ENCODE measurements at regions not wholly inside any gene's neighbourhood (a gene's known extent, or its start where the extent isn't known, plus 50 kb on each side); places are given as distances from the start of the nearest gene placed in this dataset.

DNA sequence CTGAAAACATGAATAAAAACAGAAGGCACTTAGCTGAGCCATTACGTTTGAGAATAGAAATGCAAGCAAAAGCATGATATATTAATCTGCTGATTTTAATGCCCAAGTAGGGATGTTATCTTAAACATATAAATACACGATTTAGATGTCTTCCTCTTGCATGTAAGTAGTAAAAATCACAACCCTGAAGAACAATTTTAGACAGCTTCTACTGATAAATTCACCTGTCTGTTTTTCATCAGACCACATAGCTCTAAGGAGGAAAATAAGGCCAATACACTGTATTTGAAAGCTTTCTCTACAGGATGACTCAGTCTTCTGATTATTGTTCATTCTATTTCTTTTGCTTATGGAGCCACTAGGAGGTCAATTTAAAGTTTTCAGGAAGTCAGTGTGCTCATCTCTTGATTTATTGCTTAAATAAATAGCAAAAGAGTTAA lies 210.9 kb upstream of the CHRM2 start:
- H3K4me1 ChIP-seq (ENCODE audit: insufficient read depth, low read length) = no peaks in the 10 kb centered on the region
- no peak overlapping the region for H2BK120ac ChIP-seq (ENCODE audit: low read depth, low read length, poor library complexity, severe bottlenecking)
- no peak overlapping the region for H3K18ac ChIP-seq (ENCODE audit: insufficient read length, low read depth, low read length)
- no peak for DNase-seq
- H3K4ac ChIP-seq (ENCODE audit: low read depth, low read length) = no peak overlapping the region
- H2AFZ ChIP-seq (ENCODE audit: low read length) = no peak overlapping the region
- Mint-ChIP-seq H3K4me3 (no peak overlapping the region), H3K27ac (no peak overlapping the region), H3K36me3 (ENCODE audit: insufficient read depth in 1 of 3, low read depth in 3 of 3) (no peaks in the 10 kb centered on the region), H3K27me3 (ENCODE audit: low read depth) (no peaks in the 10 kb centered on the region), H3K9me3 (no peaks in the 10 kb centered on the region), H3K4me1 (0 out of 4 replicates have a peak, but pooled peaks cover under 1% of the 10 kb centered on the region in 2 experiments)
- H3K79me1 ChIP-seq (ENCODE audit: insufficient read depth, low read depth, low read length, poor library complexity, severe bottlenecking) = no peaks in the 10 kb centered on the region
- H3K4me2 ChIP-seq (ENCODE audit: insufficient read depth, insufficient read length, low read length) = no peak overlapping the region
- no peaks in the 10 kb centered on the region for H3K27me3 ChIP-seq (ENCODE audit: insufficient read depth, low read length)
- H3K23me2 ChIP-seq (ENCODE audit: insufficient read length, low read depth, low read length, poor library complexity, severe bottlenecking) = no peaks in the 10 kb centered on the region
- no CpG with 5 or more reads among the region's 2 CpGs for WGBS (ENCODE audit: extremely low coverage, insufficient read length, low lambda C conversion rate)
- no peak overlapping the region for H3K9ac ChIP-seq (ENCODE audit: extremely low read depth, insufficient read length, low read length)
- H2BK20ac ChIP-seq (ENCODE audit: low read depth, low read length, poor library complexity, severe bottlenecking) = no peak overlapping the region
- no peak overlapping the region for H3K27ac ChIP-seq (ENCODE audit: insufficient read length, low read depth, low read length)
- H4K91ac ChIP-seq (ENCODE audit: insufficient read length, low read depth, low read length) = no peak overlapping the region
- H3K14ac ChIP-seq (ENCODE audit: insufficient read depth, low read length) = no peak overlapping the region
- no peak overlapping the region for H3K23ac ChIP-seq (ENCODE audit: insufficient read length, low read depth, low read length)
- no peak overlapping the region for H2BK15ac ChIP-seq (ENCODE audit: low read depth, low read length)
- no peak overlapping the region for H2BK12ac ChIP-seq (ENCODE audit: insufficient read length, low read depth, low read length)
- no peak overlapping the region for H3T11ph ChIP-seq (ENCODE audit: low read length)
- H3K9me3 ChIP-seq (ENCODE audit: control insufficient read depth, low read depth, low read length) = no peaks in the 10 kb centered on the region
- H2AK5ac ChIP-seq (ENCODE audit: insufficient read length, low read length) = no peak overlapping the region
- TF ChIP-seq, protein P1, sequence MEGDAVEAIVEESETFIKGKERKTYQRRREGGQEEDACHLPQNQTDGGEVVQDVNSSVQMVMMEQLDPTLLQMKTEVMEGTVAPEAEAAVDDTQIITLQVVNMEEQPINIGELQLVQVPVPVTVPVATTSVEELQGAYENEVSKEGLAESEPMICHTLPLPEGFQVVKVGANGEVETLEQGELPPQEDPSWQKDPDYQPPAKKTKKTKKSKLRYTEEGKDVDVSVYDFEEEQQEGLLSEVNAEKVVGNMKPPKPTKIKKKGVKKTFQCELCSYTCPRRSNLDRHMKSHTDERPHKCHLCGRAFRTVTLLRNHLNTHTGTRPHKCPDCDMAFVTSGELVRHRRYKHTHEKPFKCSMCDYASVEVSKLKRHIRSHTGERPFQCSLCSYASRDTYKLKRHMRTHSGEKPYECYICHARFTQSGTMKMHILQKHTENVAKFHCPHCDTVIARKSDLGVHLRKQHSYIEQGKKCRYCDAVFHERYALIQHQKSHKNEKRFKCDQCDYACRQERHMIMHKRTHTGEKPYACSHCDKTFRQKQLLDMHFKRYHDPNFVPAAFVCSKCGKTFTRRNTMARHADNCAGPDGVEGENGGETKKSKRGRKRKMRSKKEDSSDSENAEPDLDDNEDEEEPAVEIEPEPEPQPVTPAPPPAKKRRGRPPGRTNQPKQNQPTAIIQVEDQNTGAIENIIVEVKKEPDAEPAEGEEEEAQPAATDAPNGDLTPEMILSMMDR (conservative IDR thresholded peaks at IDR 0.05) = no peak
- no peak overlapping the region for H3K56ac ChIP-seq (ENCODE audit: insufficient read length, low read depth, low read length)
- H2BK5ac ChIP-seq (ENCODE audit: insufficient read length, low read length) = no peak overlapping the region
- no peaks in the 10 kb centered on the region for H3K79me2 ChIP-seq (ENCODE audit: insufficient read depth, low read length)
- no peak overlapping the region for H4K5ac ChIP-seq (ENCODE audit: insufficient read length, low read depth, low read length)
- no peak overlapping the region for H4K8ac ChIP-seq (replicated peaks; ENCODE audit: insufficient read length, low read depth, low read length)
- H4K20me1 ChIP-seq (ENCODE audit: control insufficient read depth, insufficient read depth, insufficient read length) = no peaks in the 10 kb centered on the region
